OCI-LY3 (cell line): ENCODE measurements at regions not wholly inside any gene's neighbourhood (a gene's known extent, or its start where the extent isn't known, plus 50 kb on each side); places are given as distances from the start of the nearest gene placed in this dataset.

ENCODE experiments used
- H2AFZ ChIP-seq: fragments of 200-600, 300-600 bp; shearing (Covaris generic); 2 replicates; pipeline ENCODE4 v1.6.0; 2014; ENCODE audit warnings: antibody characterized with exemption, low read depth, low read length
- H3K27ac ChIP-seq: fragments of 200-600, 300-600 bp; sonication (generic); 2 replicates; pipeline ENCODE4 v1.5.1; 2014; ENCODE audit warnings: mild to moderate bottlenecking, low read length, moderate library complexity, mixed read lengths
- H3K27me3 ChIP-seq: fragments of 200-600, 300-600 bp; sonication (generic); 2 replicates; pipeline ENCODE4 v1.6.1; 2014; ENCODE audit warnings: low read depth, low read length, mixed read lengths
- H3K36me3 ChIP-seq: fragments of 200-600, 300-600 bp; sonication (generic); replicated peaks from 2 replicates; pipeline ENCODE3; 2014; ENCODE audit warnings: low read depth, low read length, mixed read lengths
- H3K4me1 ChIP-seq: fragments of 300-600, 200-600 bp; sonication (generic); 2 replicates; pipeline ENCODE4 v1.6.1; 2014; ENCODE audit warnings: low read length, mixed read lengths
- H3K4me2 ChIP-seq: fragments of 200-600, 300-600 bp; sonication (generic); 2 replicates; pipeline ENCODE4 v1.6.1; 2014; ENCODE audit warnings: low read length, mixed read lengths
- H3K4me3 ChIP-seq: fragments of 300-600, 200-600 bp; sonication (generic); 2 replicates; pipeline ENCODE4 v1.5.1; 2014; ENCODE audit warnings: antibody characterized with exemption, mild to moderate bottlenecking, low read length, moderate library complexity
- H3K79me2 ChIP-seq: fragments of 300-600, 200-600 bp; shearing (Covaris generic); 2 replicates; pipeline ENCODE4 v1.6.1; 2014; ENCODE audit warnings: mild to moderate bottlenecking, low read length, mixed read lengths
- H3K9ac ChIP-seq: fragments of 300-600, 200-600 bp; shearing (Covaris generic); 2 replicates; pipeline ENCODE4 v1.6.0; 2014; ENCODE audit warnings: mild to moderate bottlenecking, low read length, moderate library complexity
- H3K9me3 ChIP-seq: fragments of 200-600, 300-600 bp; shearing (Covaris generic); 2 replicates; pipeline ENCODE4 v1.6.1; 2014; ENCODE audit warnings: low read length, mixed read lengths; ENCODE audit not compliant: insufficient read depth
- H4K20me1 ChIP-seq: fragments of 200-600, 300-600 bp; sonication (generic); 2 replicates; pipeline ENCODE4 v1.6.1; 2016; ENCODE audit warnings: low read length, mixed read lengths; ENCODE audit not compliant: insufficient read depth
- CTCF ChIP-seq: fragments of 200-600, 300-600 bp; sonication (generic); IDR thresholded peaks from 2 replicates; pipeline ENCODE4 v1.5.1; 2014; ENCODE audit warnings: antibody characterized with exemption, low read length, low read depth

- no peak overlapping the region for H3K27ac ChIP-seq
- H3K4me3 ChIP-seq = no peak overlapping the region
- H3K36me3 ChIP-seq = no peaks in the 10 kb centered on the region
- no peak for TF ChIP-seq CTCF
- no peaks in the 10 kb centered on the region for H3K27me3 ChIP-seq
- no peaks in the 10 kb centered on the region for H4K20me1 ChIP-seq
- no peak overlapping the region for H3K4me2 ChIP-seq
- H3K79me2 ChIP-seq = no peaks in the 10 kb centered on the region
- no peaks in the 10 kb centered on the region for H3K4me1 ChIP-seq
- no peak overlapping the region for H3K9ac ChIP-seq
- H2AFZ ChIP-seq = no peak overlapping the region; the same call in 1 of the 2 replicates
- H3K9me3 ChIP-seq = no peaks in the 10 kb centered on the region
Observed at GRCh38 chr7:124084024-124084423, 51.2 kb upstream of the TMEM229A start.
